GM18868 (cell line): ENCODE measurements at regions not wholly inside any gene's neighbourhood (a gene's known extent, or its start where the extent isn't known, plus 50 kb on each side); places are given as distances from the start of the nearest gene placed in this dataset.
"Not testable (repeated sequence)": the region's sequence is repeated elsewhere in the genome, so short reads cannot be mapped to it uniquely, and the experiment has no call there.

Experiments
- ATAC-seq: cut with Tn5 transposase; IDR thresholded peaks from one replicate; pipeline ENCODE4 v1.9.1; 2021; ENCODE audit warnings: mild to moderate bottlenecking, moderate library complexity; ENCODE audit not compliant: unreplicated experiment

DNA sequence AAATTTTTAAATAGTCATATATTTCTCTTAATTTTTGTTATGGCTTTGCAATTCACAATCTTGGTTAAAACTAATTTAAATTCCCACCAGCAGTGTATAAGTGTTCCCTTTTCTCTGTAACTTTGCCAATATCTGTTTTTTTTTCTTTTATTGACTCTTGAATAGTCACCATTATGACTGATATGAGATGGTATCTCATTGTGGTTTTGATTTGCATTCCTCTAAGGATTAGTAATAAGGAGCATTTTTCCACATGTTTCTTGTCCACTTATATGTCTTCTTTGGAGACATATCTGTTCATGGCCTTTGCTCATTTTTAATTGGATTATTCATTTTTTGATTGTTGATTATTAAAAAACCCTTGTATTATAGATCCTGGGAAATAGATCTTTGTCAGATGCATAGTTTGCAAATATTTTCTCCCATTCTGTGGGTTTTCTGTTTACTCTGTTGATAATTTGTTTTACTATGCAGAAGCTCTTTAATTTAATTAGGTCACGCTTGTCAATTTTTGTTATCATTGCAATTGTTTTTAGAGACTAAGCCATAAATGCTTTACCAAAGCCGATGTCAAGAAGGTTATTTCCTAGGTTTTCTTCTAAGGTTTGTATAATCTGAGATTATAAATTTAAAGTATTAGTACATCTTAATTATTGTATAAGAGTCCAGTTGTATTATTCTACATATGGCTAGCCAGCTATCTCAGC is 610.9 kb downstream of the CHSY3 start:
- no peak for ATAC-seq

DNA sequence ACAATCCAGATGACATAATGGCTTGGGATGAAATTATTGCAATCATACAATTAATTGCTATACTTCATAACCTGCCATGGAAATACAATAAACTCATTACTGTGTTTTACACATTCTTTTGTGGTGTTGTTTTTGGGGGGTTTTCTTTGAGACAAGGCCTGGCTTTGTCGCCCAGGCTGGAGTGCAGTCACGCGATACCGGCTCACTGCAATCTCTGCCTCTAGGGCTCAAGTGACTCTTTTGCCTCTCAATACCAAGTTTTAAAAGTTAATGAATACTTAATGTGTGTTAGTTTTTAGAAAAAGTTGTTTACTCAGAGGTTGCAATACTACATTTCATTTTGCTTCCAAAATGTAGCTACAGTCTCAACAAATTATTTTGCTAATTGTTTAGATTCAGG is 598.4 kb downstream of the CHSY3 start:
- no peak for ATAC-seq

DNA sequence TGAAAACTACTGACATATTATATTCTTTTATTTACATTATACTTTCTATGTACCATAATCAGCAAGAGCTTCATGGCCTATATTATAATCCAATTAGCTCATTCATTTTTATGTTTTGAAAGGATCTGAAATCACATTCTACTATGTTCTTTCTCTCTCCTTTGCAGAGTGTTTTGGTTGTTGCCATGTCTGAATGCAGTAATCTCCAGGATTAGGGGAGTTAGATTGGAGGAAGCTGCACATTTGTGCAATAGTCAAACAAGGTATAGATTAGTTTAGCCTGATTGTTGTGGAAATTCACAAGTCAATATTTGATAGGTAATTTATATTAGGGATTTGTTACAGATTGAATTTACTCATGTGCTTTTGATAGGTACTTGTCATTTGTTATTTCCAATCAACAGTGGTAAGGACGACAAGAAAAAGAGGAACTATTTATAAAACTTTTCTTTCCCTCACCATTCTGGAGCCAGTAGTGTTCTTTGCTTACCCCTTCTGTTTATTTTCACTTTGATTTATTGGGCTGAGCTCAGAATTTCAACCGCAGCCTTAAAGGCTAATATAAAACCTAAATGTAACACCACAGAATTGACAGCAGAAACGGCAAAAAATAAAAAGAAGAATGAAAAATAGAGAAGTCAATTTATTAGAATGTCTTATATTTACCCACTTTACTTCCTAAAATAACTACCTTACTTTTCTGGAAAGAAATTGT is 597.0 kb downstream of the CHSY3 start:
- ATAC-seq, result no peak

DNA sequence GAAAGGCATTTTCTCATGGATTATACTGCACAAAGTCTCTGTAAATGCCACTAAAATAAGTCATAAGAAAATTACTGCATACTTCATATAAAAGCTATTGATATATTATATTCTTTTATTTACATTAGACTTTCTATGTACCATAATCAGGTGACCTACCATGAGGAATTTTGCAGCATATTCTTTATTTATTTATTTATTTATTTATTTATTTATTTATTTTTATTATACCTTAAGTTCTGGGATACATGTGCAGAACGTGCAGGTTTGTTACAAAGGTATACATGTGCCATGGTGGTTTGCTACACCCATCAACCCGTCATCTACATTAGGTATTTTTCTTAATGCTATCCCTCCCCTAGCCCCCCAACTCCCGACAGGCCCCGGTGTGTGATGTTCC is 596.2 kb downstream of the CHSY3 start:
- not testable (repeated sequence) for ATAC-seq

DNA sequence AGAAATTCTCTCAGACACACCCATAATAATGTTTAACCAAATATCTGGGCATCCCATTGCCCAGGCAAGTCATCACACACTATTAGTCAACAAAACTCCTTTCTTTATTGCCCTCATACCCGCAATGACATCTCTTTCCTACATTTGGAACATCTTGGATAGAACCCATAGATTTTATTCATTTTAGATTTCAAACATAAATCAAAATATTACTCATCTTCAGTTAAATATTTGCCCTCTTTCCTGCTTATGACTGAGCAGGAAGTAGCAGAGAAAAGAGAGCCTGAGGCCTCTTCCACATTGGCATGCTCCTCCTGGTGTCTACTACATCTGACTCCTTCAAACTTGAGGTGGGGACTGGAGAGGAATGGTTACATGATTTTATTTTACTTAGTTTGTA is 592.0 kb downstream of the CHSY3 start:
- ATAC-seq, result no peak

DNA sequence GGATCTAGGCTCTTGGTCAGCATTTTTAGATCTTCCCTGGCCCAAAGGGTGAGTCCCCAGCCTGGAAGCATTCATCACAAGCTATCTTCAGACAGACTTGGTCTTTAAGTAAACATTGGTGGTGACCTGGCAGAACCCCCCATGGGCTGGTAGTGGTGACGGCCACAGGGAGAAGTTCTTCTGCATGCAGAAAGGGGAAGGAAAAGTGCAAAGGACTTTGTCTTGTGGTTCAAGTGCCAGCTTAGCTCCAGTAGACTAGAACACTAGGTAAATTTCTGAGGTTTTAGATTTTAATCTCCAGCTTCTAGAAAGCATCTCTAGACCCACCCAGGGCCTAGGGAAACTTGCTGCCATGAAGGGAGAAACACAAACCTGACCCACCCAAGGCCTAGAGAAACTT is 584.0 kb downstream of the CHSY3 start:
- no peak for ATAC-seq

DNA sequence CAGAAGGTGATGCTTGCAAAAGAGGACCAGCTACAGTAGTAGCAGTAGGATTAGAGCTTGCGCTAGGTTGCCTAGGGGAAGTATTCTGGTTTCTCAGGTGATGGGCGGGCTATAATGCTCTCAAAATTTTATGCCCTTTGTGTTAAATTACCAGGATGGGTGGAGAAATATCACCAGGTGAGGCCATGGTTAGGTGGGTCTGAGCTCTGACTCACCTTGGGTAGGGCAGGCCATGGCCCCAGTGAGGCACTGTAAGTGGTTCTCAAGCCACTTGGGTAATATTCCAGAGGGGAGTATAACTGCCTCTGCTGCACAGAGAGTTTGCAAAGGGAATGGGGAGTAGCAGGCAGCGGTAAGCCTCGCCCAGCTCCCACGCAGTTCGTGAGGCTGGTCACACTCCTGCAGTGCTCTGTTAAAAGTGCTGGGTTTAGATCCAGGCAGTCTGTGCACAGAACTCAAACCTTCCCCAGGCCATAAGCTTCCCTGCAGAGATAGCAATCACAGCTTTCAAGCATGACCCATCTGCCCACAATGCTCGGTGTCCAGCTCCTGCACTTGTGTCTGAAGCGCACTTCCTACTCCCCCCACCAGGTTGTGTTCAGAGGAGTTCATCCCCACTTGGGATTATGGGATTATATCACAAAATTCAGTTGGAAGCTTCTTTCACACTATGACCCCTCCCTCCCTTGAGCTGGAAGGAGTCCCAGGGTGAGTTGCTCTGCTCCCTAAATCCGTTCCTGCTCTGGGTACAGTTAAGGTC is 575.0 kb downstream of the CHSY3 start:
- ATAC-seq, result no peak

DNA sequence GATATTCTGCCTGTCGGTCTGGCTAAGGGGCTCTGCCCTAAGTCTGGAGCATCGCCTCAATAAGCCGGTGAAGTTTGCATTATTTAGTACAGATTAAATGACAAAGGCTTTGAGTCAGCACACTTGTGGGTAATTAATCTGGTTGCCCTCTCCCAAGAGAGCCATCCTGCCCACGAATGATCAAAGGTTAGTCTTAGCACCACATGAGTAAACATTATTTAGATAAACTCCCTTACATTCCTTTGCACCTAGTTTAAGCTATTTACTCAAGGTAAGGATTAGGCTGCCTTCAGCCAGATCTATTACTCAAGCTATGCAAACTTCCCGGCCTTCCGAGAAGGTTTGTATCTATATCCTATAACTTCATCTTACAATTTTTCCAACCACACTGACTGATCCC is 572.1 kb downstream of the CHSY3 start:
- ATAC-seq, result no peak

DNA sequence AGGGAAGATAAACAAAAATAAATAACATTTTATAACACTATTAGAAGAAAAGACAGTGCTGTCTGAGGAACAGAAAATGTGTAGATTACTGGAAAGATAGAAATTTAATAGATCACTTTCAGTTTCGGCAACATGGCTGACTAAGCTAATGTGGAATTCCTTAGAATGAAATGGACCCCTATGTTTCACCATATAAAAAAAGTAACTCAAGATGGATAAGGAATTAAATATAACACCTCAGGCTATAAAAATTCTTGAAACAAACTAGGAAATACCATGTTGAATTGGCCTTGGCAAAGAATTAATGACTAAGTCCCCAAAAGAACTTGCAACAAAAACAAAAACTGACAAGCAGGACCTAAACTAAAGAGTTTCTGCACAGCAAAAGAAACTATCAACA is 558.3 kb downstream of the CHSY3 start:
- no peak for ATAC-seq

DNA sequence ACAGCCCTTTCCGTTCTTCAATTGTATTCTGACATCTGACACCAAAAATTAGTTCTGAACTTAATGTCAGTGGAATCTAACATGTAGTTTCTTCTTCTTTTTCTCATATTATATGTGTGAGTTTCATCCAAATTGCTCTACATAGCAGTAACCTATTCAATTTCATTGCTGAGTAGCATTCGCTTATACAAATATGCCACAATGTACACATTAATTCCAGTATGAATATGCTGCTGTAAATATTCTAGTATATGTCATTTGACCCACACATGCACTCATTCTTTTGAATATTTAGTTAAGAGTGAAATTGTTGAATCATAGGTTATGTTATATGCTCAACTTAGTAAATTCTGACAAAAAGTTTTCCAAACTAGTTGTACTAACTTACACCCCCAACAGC is 550.9 kb downstream of the CHSY3 start:
- ATAC-seq, result no peak

DNA sequence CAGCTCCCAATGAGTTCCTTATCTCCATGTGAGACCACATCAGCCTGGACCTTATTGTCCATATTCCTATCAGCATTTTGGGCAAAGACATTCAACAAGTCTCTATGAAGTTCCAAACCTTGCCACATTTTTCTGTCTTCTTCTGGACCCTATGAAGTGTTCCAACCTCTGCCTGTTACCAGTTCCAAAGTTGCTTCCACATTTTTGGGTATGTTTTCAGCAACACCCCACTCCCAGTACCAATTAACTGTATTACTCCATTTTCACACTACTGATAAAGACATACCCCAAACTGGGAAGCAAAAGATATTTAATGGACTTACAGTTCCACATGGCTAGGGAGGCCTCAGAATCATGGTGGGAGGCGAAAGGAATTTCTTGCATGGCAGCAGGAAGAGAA is 548.5 kb downstream of the CHSY3 start:
- no peak for ATAC-seq

DNA sequence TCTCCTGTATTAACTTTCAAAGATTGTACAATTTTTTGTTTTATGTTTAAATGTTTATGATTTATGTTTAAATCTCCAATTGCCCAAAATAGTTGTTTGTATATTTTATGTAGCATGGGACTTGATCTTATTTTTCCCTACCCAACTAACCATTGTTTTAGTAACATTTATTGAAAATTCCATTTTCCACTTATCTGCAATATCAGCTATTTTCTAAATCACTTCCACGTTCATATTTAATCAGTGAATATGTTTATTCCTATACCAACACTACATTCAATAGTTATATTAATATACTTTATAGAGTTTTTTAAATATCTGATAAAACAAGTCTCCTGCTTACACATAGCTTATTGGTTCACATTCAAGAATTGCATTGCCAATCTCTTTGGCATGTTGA is 532.2 kb downstream of the CHSY3 start:
- ATAC-seq, result no peak

DNA sequence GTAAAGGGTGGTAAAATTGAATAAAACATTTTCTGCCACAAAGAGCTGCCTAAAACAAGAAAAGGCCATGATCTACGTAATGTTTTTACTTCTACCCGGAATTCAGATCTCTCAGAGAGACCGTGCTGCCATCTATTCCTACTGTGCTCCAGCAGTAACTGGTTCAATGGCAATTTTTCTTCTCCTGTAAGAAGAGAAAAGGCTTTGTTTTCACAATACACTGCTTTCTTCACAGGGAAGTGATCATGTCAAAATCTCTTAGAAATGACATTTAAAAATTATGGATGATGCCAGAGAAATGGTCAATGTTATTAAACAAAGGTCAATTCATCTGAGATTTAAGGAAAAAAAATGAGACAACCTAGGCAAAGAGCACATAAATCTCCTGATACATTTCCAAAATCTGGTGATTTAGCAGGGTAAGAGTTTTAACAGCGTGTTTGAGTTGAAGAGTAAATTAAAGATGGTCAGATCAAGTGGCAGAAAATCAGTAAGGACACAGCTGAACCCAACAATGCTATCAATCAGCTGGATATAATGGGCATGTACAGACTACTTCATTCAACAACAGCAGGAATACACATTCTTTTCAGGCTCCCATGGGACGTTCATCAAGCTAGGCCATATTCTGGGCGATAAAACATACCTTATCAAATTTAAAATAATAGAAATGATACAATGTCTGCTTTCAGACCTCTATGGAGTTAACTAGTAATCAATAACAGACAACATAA is 523.1 kb downstream of the CHSY3 start:
- ATAC-seq, result no peak

DNA sequence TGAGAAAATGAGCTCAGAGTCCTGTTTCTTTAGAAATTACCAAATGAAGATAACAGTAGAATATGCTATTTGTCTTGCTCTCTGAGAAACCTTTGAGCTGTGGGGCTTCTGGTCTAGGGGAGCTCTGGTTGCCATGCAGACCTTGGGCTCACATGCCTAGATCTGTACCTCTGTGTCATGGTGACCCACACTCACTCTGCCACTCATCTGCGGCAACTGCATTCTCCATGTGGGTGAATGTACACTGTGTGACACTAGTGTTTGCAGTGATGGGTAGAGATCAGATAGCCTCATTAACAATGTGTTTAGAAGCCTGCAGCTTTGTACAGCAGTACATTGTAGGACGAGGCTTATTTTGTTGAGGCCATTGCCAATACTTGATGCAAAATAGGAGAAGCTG is 521.2 kb downstream of the CHSY3 start:
- ATAC-seq, result no peak

DNA sequence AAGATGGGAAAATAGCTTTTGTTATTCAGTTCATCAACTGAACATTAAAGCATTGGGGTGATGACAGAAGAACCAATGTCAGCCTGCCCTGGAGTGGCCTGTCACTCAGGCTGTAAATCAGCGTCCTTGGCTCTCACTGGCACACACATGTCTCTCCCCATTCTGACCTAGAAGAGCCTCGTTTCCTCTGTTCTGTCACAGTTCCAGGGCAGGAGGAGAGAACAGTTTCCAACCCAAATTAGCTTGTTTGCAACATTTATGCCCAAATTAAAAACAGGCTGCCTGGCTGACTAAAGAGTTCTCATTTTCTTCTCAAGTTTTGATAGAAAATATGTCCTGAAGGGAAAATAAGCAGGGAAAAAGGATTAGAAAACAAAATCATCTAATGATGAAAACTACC is 520.1 kb downstream of the CHSY3 start:
- no peak for ATAC-seq

DNA sequence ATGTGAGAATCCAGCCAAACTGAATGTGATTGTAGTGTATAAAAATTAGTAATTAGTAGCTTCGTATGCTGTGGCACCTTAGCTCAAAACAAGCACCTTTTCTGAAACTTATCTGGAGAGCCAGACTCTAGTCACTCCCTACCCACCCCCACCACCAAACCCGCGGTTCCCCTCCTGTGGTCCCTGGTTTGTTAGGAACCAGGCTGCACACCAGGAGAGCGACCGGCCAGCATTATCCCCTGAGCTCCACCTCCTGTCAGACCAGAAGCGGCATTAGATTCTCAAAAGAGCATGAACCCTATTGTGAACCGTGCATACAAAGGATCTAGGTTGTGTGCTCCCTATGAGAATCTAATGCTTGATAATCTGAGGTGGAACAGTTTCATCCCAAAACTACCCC is 498.6 kb downstream of the CHSY3 start:
- no peak for ATAC-seq

DNA sequence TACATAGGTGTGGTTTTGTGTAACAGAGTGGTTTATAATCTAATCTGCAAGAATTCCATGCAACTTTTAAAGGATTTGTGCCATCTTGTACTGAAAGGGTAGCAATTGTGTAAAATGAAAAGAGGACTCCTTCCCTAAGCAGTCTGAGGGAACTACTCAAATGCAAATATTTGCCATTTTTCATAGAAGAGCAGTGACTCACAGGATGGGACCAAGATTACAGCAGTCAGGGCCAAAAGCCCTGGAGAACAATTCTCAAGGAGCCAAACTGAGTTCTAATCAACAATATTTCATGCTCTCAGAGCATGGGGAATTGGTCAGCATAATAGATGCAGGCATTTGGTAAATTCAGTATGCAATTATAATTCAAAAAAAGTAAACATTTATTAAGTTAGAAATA is 495.8 kb downstream of the CHSY3 start:
- ATAC-seq, result no peak

DNA sequence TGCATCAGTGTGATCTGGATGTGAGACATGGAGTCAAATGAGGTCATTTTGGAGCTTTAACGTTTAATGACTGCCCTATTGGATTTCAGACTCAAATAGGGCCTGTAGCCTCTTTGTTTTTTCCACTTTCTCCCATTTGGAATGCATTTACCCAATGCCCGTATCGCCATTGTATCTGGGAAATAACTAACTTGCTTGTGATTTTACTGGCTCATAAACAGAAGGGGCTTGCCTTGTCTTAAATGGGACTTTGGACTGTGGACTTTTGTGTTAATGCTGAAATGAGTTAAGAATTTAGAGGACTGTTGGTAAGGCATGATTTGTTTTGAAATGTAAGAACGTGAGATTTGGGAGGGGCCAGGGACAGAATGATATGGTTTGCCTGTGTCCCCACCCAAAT is 494.6 kb downstream of the CHSY3 start:
- no peak for ATAC-seq

DNA sequence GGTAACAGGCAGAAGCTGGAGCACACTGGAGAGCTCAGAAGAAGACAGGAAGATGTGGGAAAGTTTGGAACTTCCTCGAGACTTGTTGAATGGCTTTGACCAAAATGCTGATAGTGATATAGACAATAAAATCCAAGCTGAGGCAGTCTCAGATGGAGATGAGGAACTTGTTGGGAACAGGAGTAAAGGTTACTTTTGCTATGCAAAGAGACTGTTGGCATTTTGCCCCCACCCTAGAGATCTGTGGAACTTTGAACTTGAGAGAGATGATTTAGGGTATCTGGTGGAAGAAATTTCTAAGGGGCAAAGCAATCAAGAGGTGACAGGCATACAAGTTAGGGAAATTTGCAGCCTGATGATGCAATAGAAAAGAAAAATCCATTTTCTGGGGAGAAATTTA is 493.5 kb downstream of the CHSY3 start:
- ATAC-seq, result not testable (repeated sequence)

DNA sequence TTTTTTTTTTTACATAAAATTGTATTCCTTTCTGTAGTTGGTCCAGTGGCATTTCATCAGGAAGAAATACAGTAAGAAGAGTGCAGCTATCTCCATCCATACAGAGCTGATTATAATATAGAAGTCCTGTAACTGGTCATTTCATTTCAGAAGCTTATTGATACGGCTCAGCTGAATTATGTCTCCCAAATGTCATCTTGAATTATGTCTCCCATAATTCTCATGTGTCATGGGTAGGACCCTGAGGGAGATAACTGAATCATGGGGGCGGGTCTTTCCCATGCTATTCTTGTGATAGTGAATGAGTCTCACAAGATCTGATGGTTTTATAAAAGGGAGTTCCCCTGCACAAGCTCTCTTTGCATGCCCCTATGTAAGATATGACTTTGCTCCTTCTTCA is 492.9 kb downstream of the CHSY3 start:
- ATAC-seq, result no peak

DNA sequence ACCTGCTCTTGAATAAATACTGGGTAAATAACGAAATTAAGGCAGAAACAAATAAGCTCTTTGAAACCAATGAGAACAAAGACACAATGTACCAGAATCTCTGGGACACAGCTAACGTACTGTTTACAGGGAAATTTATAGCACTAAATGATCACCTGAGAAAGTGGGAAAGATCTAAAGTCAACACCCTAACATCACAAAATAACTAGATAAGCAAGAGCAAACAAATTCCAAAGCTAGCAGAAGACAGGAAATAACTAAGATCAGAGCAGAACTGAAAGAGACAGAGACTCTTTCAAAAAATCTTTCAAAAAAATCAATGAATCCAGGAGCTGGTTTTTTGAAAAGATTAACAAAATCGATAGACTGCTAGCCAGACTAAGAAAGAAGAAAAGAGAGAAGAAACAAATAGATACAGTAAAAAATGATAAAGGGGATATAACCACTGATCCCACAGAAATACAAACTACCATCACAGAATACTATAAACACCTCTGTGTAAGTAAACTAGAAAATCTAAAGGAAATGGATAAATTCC is 487.5 kb downstream of the CHSY3 start:
- ATAC-seq, result not testable (repeated sequence)
